ENCODE measurements at regions not wholly inside any gene's neighbourhood (a gene's known extent, or its start where the extent isn't known, plus 50 kb on each side); places are given as distances from the start of the nearest gene placed in this dataset.
A peak's percentile ranks its signal among the peaks of the same experiment; 100 is the strongest.

GRCh38 chr16:64627781-64628180 is 494.1 kb downstream of the CDH11 start:
- no peak for DNase-seq (ENCODE audit: low read depth)
- TF ChIP-seq CTCF (IDR thresholded peaks at IDR 0.05; ENCODE audit: insufficient read depth, low read depth, low read length): no peak

GRCh38 chr16:64627288-64627687 is 494.6 kb downstream of the CDH11 start:
- H3K4me3 ChIP-seq (ENCODE audit: low read depth, low read length): no peak overlapping the region
- no peak for DNase-seq (ENCODE audit: low read depth)
- TF ChIP-seq CTCF (IDR thresholded peaks at IDR 0.05; ENCODE audit: insufficient read depth, low read depth, low read length): peak; percentile 9

More at GRCh38 chr16:64627781-64628180, 494.1 kb downstream of the CDH11 start:
- no peak overlapping the region for H3K4me3 ChIP-seq (ENCODE audit: low read depth, low read length)

- peak; percentile 15 for DNase-seq (ENCODE audit: low read depth)
- no peak overlapping the region for H3K4me3 ChIP-seq (ENCODE audit: low read depth, low read length)
- no peak for TF ChIP-seq CTCF (IDR thresholded peaks at IDR 0.05; ENCODE audit: insufficient read depth, low read depth, low read length)
Measured at GRCh38 chr16:64626776-64627175, 495.1 kb downstream of the CDH11 start.

- DNase-seq (ENCODE audit: low read depth): no peak
- TF ChIP-seq CTCF (IDR thresholded peaks at IDR 0.05; ENCODE audit: insufficient read depth, low read depth, low read length): no peak
- no peak overlapping the region for H3K4me3 ChIP-seq (ENCODE audit: low read depth, low read length)
Measured at GRCh38 chr16:64621616-64622015, 500.2 kb downstream of the CDH11 start.

GRCh38 chr16:64617836-64618476 is 503.9 kb downstream of the CDH11 start:
- DNase-seq (ENCODE audit: low read depth): no peak
- H3K4me3 ChIP-seq (ENCODE audit: low read depth, low read length): no peak overlapping the region
- TF ChIP-seq CTCF (IDR thresholded peaks at IDR 0.05; ENCODE audit: insufficient read depth, low read depth, low read length): no peak

GRCh38 chr16:64615630-64616280 is 506.1 kb downstream of the CDH11 start:
- DNase-seq (ENCODE audit: low read depth): peak; percentile 12
- no peak overlapping the region for H3K4me3 ChIP-seq (ENCODE audit: low read depth, low read length)
- TF ChIP-seq CTCF (IDR thresholded peaks at IDR 0.05; ENCODE audit: insufficient read depth, low read depth, low read length): no peak

Measured in fibroblast of villous mesenchyme (primary cell).